ENCODE measurements at regions not wholly inside any gene's neighbourhood (a gene's known extent, or its start where the extent isn't known, plus 50 kb on each side); places are given as distances from the start of the nearest gene placed in this dataset.
"Not testable (repeated sequence)": the region's sequence is repeated elsewhere in the genome, so short reads cannot be mapped to it uniquely, and the experiment has no call there.

- TF ChIP-seq EP300 (IDR thresholded peaks at IDR 0.05) (no peak), POLR2A (IDR thresholded peaks at IDR 0.05) (no peak)
- TF ChIP-seq, protein P1, sequence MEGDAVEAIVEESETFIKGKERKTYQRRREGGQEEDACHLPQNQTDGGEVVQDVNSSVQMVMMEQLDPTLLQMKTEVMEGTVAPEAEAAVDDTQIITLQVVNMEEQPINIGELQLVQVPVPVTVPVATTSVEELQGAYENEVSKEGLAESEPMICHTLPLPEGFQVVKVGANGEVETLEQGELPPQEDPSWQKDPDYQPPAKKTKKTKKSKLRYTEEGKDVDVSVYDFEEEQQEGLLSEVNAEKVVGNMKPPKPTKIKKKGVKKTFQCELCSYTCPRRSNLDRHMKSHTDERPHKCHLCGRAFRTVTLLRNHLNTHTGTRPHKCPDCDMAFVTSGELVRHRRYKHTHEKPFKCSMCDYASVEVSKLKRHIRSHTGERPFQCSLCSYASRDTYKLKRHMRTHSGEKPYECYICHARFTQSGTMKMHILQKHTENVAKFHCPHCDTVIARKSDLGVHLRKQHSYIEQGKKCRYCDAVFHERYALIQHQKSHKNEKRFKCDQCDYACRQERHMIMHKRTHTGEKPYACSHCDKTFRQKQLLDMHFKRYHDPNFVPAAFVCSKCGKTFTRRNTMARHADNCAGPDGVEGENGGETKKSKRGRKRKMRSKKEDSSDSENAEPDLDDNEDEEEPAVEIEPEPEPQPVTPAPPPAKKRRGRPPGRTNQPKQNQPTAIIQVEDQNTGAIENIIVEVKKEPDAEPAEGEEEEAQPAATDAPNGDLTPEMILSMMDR (IDR thresholded peaks at IDR 0.05) = no peak
- no peak overlapping the region for H3K27ac ChIP-seq
- 45 to 63% methylated on average over 2 of the region's 2 CpGs for WGBS, 2 donors
Observed at GRCh38 chr4:14157262-14157661, 529.7 kb upstream of the BOD1L1 start.

GRCh38 chr4:14165222-14165920 lies 537.8 kb upstream of the BOD1L1 start:
- WGBS, 2 donors = 25 to 81% methylated on average over 3 of the region's 3 CpGs
- H3K27ac ChIP-seq = no peak overlapping the region
- DNase-seq (ENCODE audit: low spot score in 2 of 2) = peak in 1 of 2 donors; percentile 23
- H3K9me3 ChIP-seq = no peaks in the 10 kb centered on the region
- H3K4me3 ChIP-seq = no peak overlapping the region
- H3K27me3 ChIP-seq = no peaks in the 10 kb centered on the region
- no peaks in the 10 kb centered on the region for H3K36me3 ChIP-seq
- peaks cover 0 to 14% (median 0%) of the 10 kb centered on the region in 4 donors for H3K4me1 ChIP-seq
- TF ChIP-seq POLR2A (IDR thresholded peaks at IDR 0.05) = no peak
- peak in 1 of 2 donors; percentile 60 for TF ChIP-seq EP300 (IDR thresholded peaks at IDR 0.05)

More at GRCh38 chr4:14157262-14157661, 529.7 kb upstream of the BOD1L1 start:
- no peak for DNase-seq (ENCODE audit: low spot score in 2 of 2)
- no peak overlapping the region for H3K4me3 ChIP-seq
- H3K27me3 ChIP-seq = no peaks in the 10 kb centered on the region
- H3K36me3 ChIP-seq = no peaks in the 10 kb centered on the region
- no peaks in the 10 kb centered on the region for H3K9me3 ChIP-seq
- H3K4me1 ChIP-seq = no peaks in the 10 kb centered on the region

- Histone ChIP-seq H3K4me1 (peaks cover 0 to 14% (median 0%) of the 10 kb centered on the region in 4 donors), H3K27ac (no peak overlapping the region), H3K27me3 (no peaks in the 10 kb centered on the region), H3K4me3 (no peak overlapping the region), H3K36me3 (no peaks in the 10 kb centered on the region), H3K9me3 (no peaks in the 10 kb centered on the region)
- WGBS, 2 donors = 90% methylated on average over 8 of the region's 8 CpGs
- TF ChIP-seq POLR2A (IDR thresholded peaks at IDR 0.05) = no peak
- TF ChIP-seq, protein P1 (IDR thresholded peaks at IDR 0.05) = no peak
- TF ChIP-seq EP300 (IDR thresholded peaks at IDR 0.05) = no peak
- DNase-seq (ENCODE audit: low spot score in 2 of 2) = no peak
Observed at GRCh38 chr4:14167876-14168510, 540.5 kb upstream of the BOD1L1 start.

- TF ChIP-seq POLR2A (IDR thresholded peaks at IDR 0.05) (no peak), EP300 (IDR thresholded peaks at IDR 0.05) (peak in 1 of 2 donors; percentile 45)
- TF ChIP-seq, protein P1 (IDR thresholded peaks at IDR 0.05) = no peak
- Histone ChIP-seq H3K4me3 (no peak overlapping the region), H3K27ac (no peak overlapping the region), H3K4me1 (peaks cover 0 to 14% (median 0%) of the 10 kb centered on the region in 4 donors), H3K27me3 (no peaks in the 10 kb centered on the region), H3K9me3 (no peaks in the 10 kb centered on the region), H3K36me3 (no peaks in the 10 kb centered on the region)
- WGBS, 2 donors = 16 to 22% methylated on average over 5 of the region's 5 CpGs
- peak in 1 of 2 donors; percentile 49 for DNase-seq (ENCODE audit: low spot score in 2 of 2)
Observed at GRCh38 chr4:14168919-14169318, 541.4 kb upstream of the BOD1L1 start.

- Histone ChIP-seq H3K36me3 (no peaks in the 10 kb centered on the region), H3K9me3 (no peaks in the 10 kb centered on the region), H3K27ac (no peak overlapping the region), H3K27me3 (no peaks in the 10 kb centered on the region), H3K4me1 (peaks cover 0 to 14% (median 0%) of the 10 kb centered on the region in 4 donors), H3K4me3 (no peak overlapping the region)
- DNase-seq (ENCODE audit: low spot score in 2 of 2) = no peak
- TF ChIP-seq POLR2A (IDR thresholded peaks at IDR 0.05) (no peak), EP300 (IDR thresholded peaks at IDR 0.05) (no peak)
- TF ChIP-seq, protein P1 (IDR thresholded peaks at IDR 0.05) = no peak
- WGBS, 2 donors = 29 to 39% methylated on average over 2 of the region's 2 CpGs
Observed at GRCh38 chr4:14169460-14169859, 541.9 kb upstream of the BOD1L1 start.

DNA sequence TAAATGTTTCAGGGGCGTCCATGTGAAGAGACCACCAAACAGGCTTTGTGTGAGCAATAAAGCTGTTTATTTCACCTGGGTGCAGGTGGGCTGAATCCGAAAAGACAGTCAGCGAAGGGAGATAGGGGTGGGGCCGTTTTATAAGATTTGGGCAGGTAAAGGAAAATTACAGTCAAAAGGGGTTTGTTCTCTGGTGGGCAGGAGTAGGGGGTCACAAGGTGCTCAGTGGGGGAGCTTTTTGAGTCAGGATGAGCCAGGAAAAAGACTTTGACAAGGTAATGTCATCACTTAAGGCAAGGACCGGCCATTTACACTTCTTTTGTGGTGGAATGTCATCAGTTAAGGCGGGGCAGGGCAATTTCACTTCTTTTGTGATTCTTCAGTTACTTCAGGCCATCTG lies 542.4 kb upstream of the BOD1L1 start:
- DNase-seq (ENCODE audit: low spot score in 2 of 2) = not testable (repeated sequence)
- WGBS, 2 donors = 66 to 85% methylated on average over 6 of the region's 6 CpGs

More for the DNA sequence above, 542.4 kb upstream of the BOD1L1 start:
- not testable (repeated sequence) for H3K36me3 ChIP-seq, H3K27me3 ChIP-seq, H3K27ac ChIP-seq, H3K4me3 ChIP-seq, H3K9me3 ChIP-seq
- peaks cover 0 to 14% (median 0%) of the 10 kb centered on the region in 4 donors for H3K4me1 ChIP-seq

Data from tibial nerve (tissue), 4 donors.